ENCODE measurements at regions not wholly inside any gene's neighbourhood (a gene's known extent, or its start where the extent isn't known, plus 50 kb on each side); places are given as distances from the start of the nearest gene placed in this dataset.
A peak's percentile ranks its signal among the peaks of the same experiment; 100 is the strongest.

DNA sequence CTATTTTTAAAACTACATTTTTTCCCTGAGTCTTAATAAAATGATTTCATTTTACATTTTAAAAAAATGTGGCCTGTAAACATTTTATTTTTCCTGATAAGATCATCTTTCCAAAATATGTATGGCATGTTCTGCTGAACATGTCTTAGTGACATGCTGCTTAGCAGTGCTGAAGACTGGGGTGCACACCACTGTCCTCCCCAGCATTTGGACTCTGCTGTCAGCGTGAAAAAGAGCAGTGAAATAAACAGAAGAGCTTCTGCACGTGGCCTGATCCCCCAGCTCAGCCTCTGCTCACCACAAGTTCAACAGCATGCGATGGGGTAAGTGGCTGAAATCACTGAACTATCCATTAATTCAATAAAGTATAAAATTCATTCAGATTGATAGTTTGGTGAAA is 81.6 kb upstream of the ZNF521 start:
- H3K27ac ChIP-seq (ENCODE audit: low read depth, low read length) = no peak overlapping the region
- POLR2A ChIA-PET = no interaction called here
- CTCF ChIA-PET = no interaction called here
- no peaks in the 10 kb centered on the region for H3K9me3 ChIP-seq (ENCODE audit: control insufficient read depth, insufficient read depth, low read length)
- H3K27me3 ChIP-seq (ENCODE audit: control insufficient read depth, insufficient read depth, low read length) = no peaks in the 10 kb centered on the region
- no peak for DNase-seq (ENCODE audit: low read depth, low spot score)
- no peak overlapping the region for H3K4me3 ChIP-seq (ENCODE audit: low read depth, low read length)
- TF ChIP-seq, protein P1, sequence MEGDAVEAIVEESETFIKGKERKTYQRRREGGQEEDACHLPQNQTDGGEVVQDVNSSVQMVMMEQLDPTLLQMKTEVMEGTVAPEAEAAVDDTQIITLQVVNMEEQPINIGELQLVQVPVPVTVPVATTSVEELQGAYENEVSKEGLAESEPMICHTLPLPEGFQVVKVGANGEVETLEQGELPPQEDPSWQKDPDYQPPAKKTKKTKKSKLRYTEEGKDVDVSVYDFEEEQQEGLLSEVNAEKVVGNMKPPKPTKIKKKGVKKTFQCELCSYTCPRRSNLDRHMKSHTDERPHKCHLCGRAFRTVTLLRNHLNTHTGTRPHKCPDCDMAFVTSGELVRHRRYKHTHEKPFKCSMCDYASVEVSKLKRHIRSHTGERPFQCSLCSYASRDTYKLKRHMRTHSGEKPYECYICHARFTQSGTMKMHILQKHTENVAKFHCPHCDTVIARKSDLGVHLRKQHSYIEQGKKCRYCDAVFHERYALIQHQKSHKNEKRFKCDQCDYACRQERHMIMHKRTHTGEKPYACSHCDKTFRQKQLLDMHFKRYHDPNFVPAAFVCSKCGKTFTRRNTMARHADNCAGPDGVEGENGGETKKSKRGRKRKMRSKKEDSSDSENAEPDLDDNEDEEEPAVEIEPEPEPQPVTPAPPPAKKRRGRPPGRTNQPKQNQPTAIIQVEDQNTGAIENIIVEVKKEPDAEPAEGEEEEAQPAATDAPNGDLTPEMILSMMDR (IDR thresholded peaks at IDR 0.05; ENCODE audit: low read depth, low read length) = no peak

DNA sequence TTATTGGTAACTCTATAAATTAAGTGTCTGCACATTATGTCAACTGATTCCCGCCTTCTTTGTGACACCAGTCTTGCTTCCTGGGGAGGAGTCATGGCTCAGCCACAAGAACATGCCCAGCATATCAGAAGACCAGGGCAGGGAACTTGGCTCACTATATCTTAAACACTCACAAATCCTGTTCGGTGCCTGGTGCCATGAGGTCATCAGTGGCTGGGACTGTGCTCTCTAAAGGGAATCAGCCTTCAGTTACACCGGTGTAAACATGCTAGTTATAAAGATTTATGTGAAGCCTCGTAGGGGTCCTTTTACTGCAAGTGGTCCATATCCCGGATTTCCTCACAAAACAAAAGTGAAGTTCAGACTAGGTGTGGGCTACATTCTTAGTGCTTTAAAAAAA is 73.1 kb upstream of the ZNF521 start:
- POLR2A ChIA-PET = no interaction called here
- no peak overlapping the region for H3K4me3 ChIP-seq (ENCODE audit: low read depth, low read length)
- no peak for DNase-seq (ENCODE audit: low read depth, low spot score)

DNA sequence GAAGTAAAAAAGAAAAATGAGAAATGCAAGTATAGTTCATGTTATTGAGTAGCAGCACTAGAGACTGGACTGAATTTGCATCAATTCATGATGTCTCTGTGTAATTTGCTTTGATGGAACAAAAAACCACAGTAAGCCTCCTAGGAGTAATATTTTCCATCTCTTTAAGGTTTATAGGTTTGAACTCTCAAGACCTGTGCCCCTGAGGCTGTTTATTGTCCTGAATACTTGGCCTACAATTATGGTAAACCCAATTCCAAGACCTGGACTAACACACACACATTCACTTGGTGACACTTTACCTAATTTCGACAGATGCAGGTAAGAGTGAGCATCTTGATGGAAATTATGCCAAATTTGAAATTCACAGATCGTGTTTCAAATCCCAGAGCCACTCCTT is 71.8 kb upstream of the ZNF521 start:
- no peak overlapping the region for H3K27ac ChIP-seq (ENCODE audit: low read depth, low read length)
- CTCF ChIA-PET = no interaction called here

More for the DNA sequence above, 73.1 kb upstream of the ZNF521 start:
- no peak overlapping the region for H3K27ac ChIP-seq (ENCODE audit: low read depth, low read length)
- peaks cover 7% of the 10 kb centered on the region for H3K27me3 ChIP-seq (ENCODE audit: control insufficient read depth, insufficient read depth, low read length)
- TF ChIP-seq, protein P1 (IDR thresholded peaks at IDR 0.05; ENCODE audit: low read depth, low read length) = no peak
- peaks cover 3% of the 10 kb centered on the region; the same call in 1 of the 2 replicates for H3K9me3 ChIP-seq (ENCODE audit: control insufficient read depth, insufficient read depth, low read length)
- CTCF ChIA-PET = interaction anchor here (0.6 kb wide), 1 partner anchor 936 kb away, joined by 4 read pairs; no protein-coding TSS in a partner anchor

DNA sequence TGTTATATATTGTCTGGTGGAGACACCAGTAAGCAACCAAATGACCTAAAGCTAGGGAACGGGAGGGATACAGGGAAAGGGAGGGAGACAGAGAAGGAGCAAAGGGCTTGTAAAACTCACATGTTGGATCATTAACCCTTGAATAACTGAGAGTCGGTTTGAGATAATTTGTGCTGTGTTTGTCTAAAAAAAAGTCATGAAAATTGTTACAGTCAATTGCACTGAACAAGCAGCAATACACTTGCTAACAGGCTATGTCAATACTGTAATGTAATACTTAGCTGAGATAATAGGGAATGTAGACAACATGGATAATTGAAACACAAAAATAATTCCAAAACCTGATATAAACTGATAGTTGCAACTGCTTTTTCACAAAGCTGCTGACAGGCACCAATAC is 71.3 kb upstream of the ZNF521 start:
- H3K27me3 ChIP-seq (ENCODE audit: control insufficient read depth, insufficient read depth, low read length) = peaks cover 10% of the 10 kb centered on the region
- POLR2A ChIA-PET = no interaction called here
- H3K9me3 ChIP-seq (ENCODE audit: control insufficient read depth, insufficient read depth, low read length) = peaks cover 3% of the 10 kb centered on the region; the same call in 1 of the 2 replicates
- H3K4me3 ChIP-seq (ENCODE audit: low read depth, low read length) = no peak overlapping the region
- CTCF ChIA-PET = no interaction called here
- no peak for DNase-seq (ENCODE audit: low read depth, low spot score)
- TF ChIP-seq, protein P1 (IDR thresholded peaks at IDR 0.05; ENCODE audit: low read depth, low read length) = no peak
- H3K27ac ChIP-seq (ENCODE audit: low read depth, low read length) = no peak overlapping the region

More for the DNA sequence above, 71.8 kb upstream of the ZNF521 start:
- Histone ChIP-seq H3K4me3 (ENCODE audit: low read depth, low read length) (no peak overlapping the region), H3K27me3 (ENCODE audit: control insufficient read depth, insufficient read depth, low read length) (peaks cover 10% of the 10 kb centered on the region), H3K9me3 (ENCODE audit: control insufficient read depth, insufficient read depth, low read length) (peaks cover 3% of the 10 kb centered on the region; the same call in 1 of the 2 replicates)
- TF ChIP-seq, protein P1 (IDR thresholded peaks at IDR 0.05; ENCODE audit: low read depth, low read length) = no peak
- POLR2A ChIA-PET = no interaction called here
- DNase-seq (ENCODE audit: low read depth, low spot score) = no peak

DNA sequence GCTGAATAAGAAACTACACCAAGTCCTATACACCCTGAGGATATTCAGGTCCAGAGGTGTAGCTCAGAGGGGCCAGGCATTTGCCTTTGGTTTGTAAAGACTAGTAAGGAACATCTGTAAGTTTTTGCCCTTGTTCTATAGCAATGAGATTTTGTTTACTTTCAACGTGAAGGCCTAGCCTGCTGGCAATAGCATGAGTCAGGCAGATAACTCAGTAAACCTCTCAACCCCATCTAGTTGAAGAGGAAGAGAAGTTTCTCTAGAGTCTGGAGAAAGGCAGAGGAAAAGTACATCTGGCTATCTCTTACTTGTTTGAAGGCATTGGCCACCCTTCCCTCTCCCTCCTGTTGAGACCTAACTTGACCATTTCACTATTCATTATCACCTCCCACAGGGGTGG is 70.3 kb upstream of the ZNF521 start:
- TF ChIP-seq, protein P1 (IDR thresholded peaks at IDR 0.05; ENCODE audit: low read depth, low read length) = no peak
- ChIA-PET CTCF (no interaction called here), POLR2A (no interaction called here)
- peaks cover 8% of the 10 kb centered on the region for H3K27me3 ChIP-seq (ENCODE audit: control insufficient read depth, insufficient read depth, low read length)
- no peak overlapping the region for H3K4me3 ChIP-seq (ENCODE audit: low read depth, low read length)
- no peak overlapping the region for H3K27ac ChIP-seq (ENCODE audit: low read depth, low read length)
- DNase-seq (ENCODE audit: low read depth, low spot score) = peak; percentile 6
- peaks cover 2% of the 10 kb centered on the region; the same call in 1 of the 2 replicates for H3K9me3 ChIP-seq (ENCODE audit: control insufficient read depth, insufficient read depth, low read length)

Data from AG04450 (cell line).